Stomach (tissue), 8 donors: ENCODE measurements at regions not wholly inside any gene's neighbourhood (a gene's known extent, or its start where the extent isn't known, plus 50 kb on each side); places are given as distances from the start of the nearest gene placed in this dataset.

Source experiments
- DNase-seq, 2 donors: peaks; one replicate each; pipeline versions ENCODE4 v3.0.0 to v3.0.0-alpha.2; 2013 to 2019
- H3K27ac ChIP-seq, 5 donors: fragments of 200-600 bp in 4 of 5; sonication (generic) in 4 of 5; one replicate each; pipeline ENCODE4 v1.5.1; 2013 to 2019; ENCODE audit warnings: mild to moderate bottlenecking in 1 of 5, moderate library complexity in 1 of 5
- H3K27me3 ChIP-seq, 3 donors: fragments of 200-600 bp; sonication (generic); one replicate each; pipeline ENCODE4 v1.5.1; 2017 to 2019; ENCODE audit warnings: mixed run types in 1 of 3
- H3K36me3 ChIP-seq, 4 donors: fragments of 200-600 bp; sonication (generic); 1 replicate in 3 of 4; 2 replicates in 1 of 4; pipeline ENCODE4 v1.5.1; 2016 to 2019
- H3K4me1 ChIP-seq, 4 donors: fragments of 200-600 bp; sonication (generic); one replicate each; pipeline ENCODE4 v1.5.1; 2016 to 2019
- H3K4me3 ChIP-seq, 4 donors: fragments of 200-600 bp; sonication (generic) in 3 of 4; one replicate each; pipeline ENCODE4 v1.5.1; 2016 to 2019; ENCODE audit warnings: mild to moderate bottlenecking in 1 of 4
- H3K9me3 ChIP-seq, 4 donors: fragments of 200-600 bp; sonication (generic); one replicate each; pipeline ENCODE4 v1.5.1; 2016 to 2019
- CTCF ChIP-seq, 7 experiments: fragments of 450-650 bp in 4 of 7; fragments of 200-600 bp in 3 of 7; sonication (generic) in 3 of 7; IDR thresholded peaks; one replicate each; pipeline ENCODE4 v1.5.1; 2016 to 2019; ENCODE audit warnings: antibody characterized with exemption in 7 of 7, control low read depth in 2 of 7, mild to moderate bottlenecking in 1 of 7
- EP300 ChIP-seq: sonication (generic); formaldehyde crosslinking; IDR thresholded peaks from one replicate; pipeline ENCODE4 v1.6.1; 2017; ENCODE audit warnings: antibody characterized with exemption
- POLR2A ChIP-seq, 4 donors: fragments of 450-650 bp; IDR thresholded peaks; one replicate each; pipeline ENCODE4 v1.6.1; 2016; ENCODE audit warnings: antibody characterized with exemption in 4 of 4, control low read depth in 2 of 4, mild to moderate bottlenecking in 1 of 4, moderate library complexity in 1 of 4
- POLR2AphosphoS5 ChIP-seq, 3 donors: sonication (generic); formaldehyde crosslinking; IDR thresholded peaks; one replicate each; pipeline ENCODE4 v1.6.1; 2016; ENCODE audit warnings: antibody characterized with exemption in 3 of 3
- WGBS, 5 donors: extraction: QIAGEN DNeasy Blood & Tissue Kit in 3 of 5; methylation state at CpG; one replicate each; pipeline versions ENCODE4 v1.1.5 to v1.1.7; 2013 to 2018; 5-methylcytosine and 5-hydroxymethylcytosine counted together
- intact Hi-C: fragments of 100-400 bp; cut with DNase I; formaldehyde crosslinking; loops from one replicate; pipeline ENCODE4 v1.15.1; 2023; ENCODE audit warnings: low total_unique reads
- donor health status: healthy with polysubstance abuse.
- donor health status: Bipolar disorder and iron deficiency.
- donor health status: healthy.

DNA sequence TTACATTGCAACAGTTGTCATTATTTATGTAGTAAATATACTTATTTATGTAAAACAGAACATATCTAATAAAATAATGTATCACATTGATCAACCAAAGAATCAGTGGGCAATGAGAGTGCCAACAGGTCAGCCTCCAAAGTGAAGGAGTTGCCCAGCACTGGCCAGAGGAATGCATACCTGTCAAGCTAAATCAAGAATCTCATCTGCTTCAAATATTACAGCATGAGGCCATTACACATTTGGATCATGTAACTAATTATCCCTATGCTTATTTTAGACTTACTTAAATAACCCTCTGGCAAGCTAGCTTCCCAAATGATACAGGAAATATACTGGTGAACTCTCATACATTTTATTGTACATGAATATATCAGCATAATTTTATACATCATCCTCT, 1211.7 kb upstream of the ACVR2A start:
- Histone ChIP-seq H3K4me1 (no peaks in the 10 kb centered on the region), H3K9me3 (no peaks in the 10 kb centered on the region), H3K27ac (no peak overlapping the region), H3K27me3 (no peaks in the 10 kb centered on the region), H3K36me3 (no peaks in the 10 kb centered on the region), H3K4me3 (no peak overlapping the region)
- no peak for DNase-seq
- TF ChIP-seq POLR2A (IDR thresholded peaks at IDR 0.05) (no peak), POLR2AphosphoS5 (IDR thresholded peaks at IDR 0.05) (no peak), EP300 (no peak), CTCF (IDR thresholded peaks at IDR 0.05) (no peak)
- intact Hi-C loops, result no loop called here

DNA sequence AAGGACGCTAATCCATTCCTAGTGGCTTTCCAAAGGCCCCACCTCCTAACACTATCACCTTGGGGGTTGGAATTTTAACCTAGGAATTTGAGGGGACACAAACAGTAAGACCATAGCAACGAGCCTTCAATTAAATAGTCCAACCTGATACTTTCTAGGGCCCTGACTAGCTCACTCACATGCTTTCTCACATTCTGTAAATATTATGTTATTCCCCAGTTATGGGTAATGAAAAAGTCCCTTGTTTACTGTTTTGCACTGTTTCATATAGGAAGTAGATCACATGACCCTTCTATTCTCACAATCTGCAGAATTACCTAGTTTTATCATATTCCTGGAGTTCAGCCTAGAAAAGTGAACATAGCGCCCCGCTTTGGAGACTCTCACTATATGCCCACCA, 1212.1 kb upstream of the ACVR2A start:
- Histone ChIP-seq H3K4me1 (no peaks in the 10 kb centered on the region), H3K27ac (no peak overlapping the region), H3K9me3 (no peaks in the 10 kb centered on the region), H3K4me3 (no peak overlapping the region), H3K36me3 (no peaks in the 10 kb centered on the region), H3K27me3 (no peaks in the 10 kb centered on the region)
- WGBS, 5 donors, result 68 to 87% (median 80%) methylated on average over 4 of the region's 4 CpGs
- intact Hi-C loops, result no loop called here
- TF ChIP-seq CTCF (IDR thresholded peaks at IDR 0.05) (no peak), POLR2A (IDR thresholded peaks at IDR 0.05) (no peak), POLR2AphosphoS5 (IDR thresholded peaks at IDR 0.05) (no peak), EP300 (no peak)
- DNase-seq, result no peak

DNA sequence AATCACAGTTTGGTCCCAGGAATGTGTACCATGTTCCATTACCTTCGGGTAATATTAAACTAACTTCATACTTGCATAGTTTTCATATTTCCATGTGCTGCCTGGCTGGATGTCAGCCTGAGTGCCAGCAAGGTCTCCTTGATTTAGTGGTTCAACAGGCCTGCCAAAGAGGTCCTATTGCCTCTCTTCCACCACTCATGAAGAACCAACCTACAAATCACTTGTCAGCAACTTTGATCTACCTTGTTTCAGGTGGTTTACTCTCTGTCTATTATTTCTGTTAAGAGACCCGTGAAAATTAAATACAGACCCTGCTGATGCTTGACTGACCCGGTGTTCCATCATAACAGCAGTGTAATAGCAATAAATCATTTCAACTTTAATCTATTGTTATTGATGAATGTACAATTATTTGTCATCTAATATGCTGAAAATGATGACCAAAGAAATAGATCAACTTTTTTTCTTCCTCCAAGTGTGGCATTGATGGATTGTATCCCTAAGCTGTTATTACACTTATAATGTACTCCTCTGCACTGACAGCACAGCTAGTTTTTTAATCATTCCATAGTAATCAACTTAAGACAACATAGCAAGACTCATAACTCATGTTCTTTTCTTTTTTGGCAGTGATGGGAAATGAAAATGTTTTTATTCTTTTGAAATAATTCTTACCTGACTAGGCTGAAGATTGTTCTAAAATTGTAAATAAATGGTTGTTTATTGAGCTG, 1220.2 kb upstream of the ACVR2A start:
- intact Hi-C loops, result no loop called here
- Histone ChIP-seq H3K36me3 (no peaks in the 10 kb centered on the region), H3K4me3 (no peak overlapping the region), H3K4me1 (no peaks in the 10 kb centered on the region), H3K27me3 (no peaks in the 10 kb centered on the region), H3K9me3 (no peaks in the 10 kb centered on the region), H3K27ac (no peak overlapping the region)
- DNase-seq, result no peak
- 64 to 77% (median 71%) methylated on average over 3 of the region's 3 CpGs for WGBS, 5 donors
- TF ChIP-seq CTCF (IDR thresholded peaks at IDR 0.05), result no peak
- no peak for TF ChIP-seq EP300
- TF ChIP-seq POLR2A (IDR thresholded peaks at IDR 0.05), result no peak
- TF ChIP-seq POLR2AphosphoS5 (IDR thresholded peaks at IDR 0.05), result no peak

- H3K27ac ChIP-seq, result no peak overlapping the region
- intact Hi-C loops, result no loop called here
- no peak overlapping the region for H3K4me3 ChIP-seq
- H3K4me1 ChIP-seq, result no peaks in the 10 kb centered on the region
- no peak for TF ChIP-seq CTCF (IDR thresholded peaks at IDR 0.05)
- no peak for TF ChIP-seq POLR2A (IDR thresholded peaks at IDR 0.05)
- TF ChIP-seq POLR2AphosphoS5 (IDR thresholded peaks at IDR 0.05), result no peak
- TF ChIP-seq EP300, result no peak
- WGBS, 5 donors, result 72 to 82% (median 76%) methylated on average over 3 of the region's 3 CpGs
- no peaks in the 10 kb centered on the region for H3K27me3 ChIP-seq
- peaks cover 0 to 5% (median 0%) of the 10 kb centered on the region in 4 donors for H3K9me3 ChIP-seq
- no peak for DNase-seq
- H3K36me3 ChIP-seq, result no peaks in the 10 kb centered on the region
Observed at GRCh38 chr2:146623771-146624170, 1221.1 kb upstream of the ACVR2A start.
